HCT116 (cell line): ENCODE measurements at regions not wholly inside any gene's neighbourhood (a gene's known extent, or its start where the extent isn't known, plus 50 kb on each side); places are given as distances from the start of the nearest gene placed in this dataset.

ENCODE experiments used
- EZH2phosphoT487 ChIP-seq: fragments of 200-600 bp; IDR thresholded peaks from 2 replicates; pipeline ENCODE4 v1.6.1; 2018; ENCODE audit warnings: antibody characterized with exemption, borderline replicate concordance
- POLR2A ChIP-seq: IDR thresholded peaks from 2 replicates; pipeline ENCODE4 v1.7.0; 2011; ENCODE audit warnings: borderline replicate concordance; ENCODE audit not compliant: insufficient read depth, insufficient read length; ENCODE audit errors: extremely low read depth
- TF ChIP-seq, protein P1 (sequence below), 3 experiments: fragments of 200-600 bp in 1 of 3; sonication (generic) in 1 of 3; IDR thresholded peaks in 2 of 3; conservative IDR thresholded peaks in 1 of 3; 2 replicates each; pipeline ENCODE4 v1.5.1; 2012 to 2017; ENCODE audit warnings: low read depth in 2 of 3, low read length in 2 of 3, antibody characterized with exemption in 1 of 3, borderline replicate concordance in 1 of 3, control low read depth in 1 of 3, mild to moderate bottlenecking in 1 of 3, mixed read lengths in 1 of 3, mixed run types in 1 of 3, moderate library complexity in 1 of 3; ENCODE audit not compliant: insufficient read depth in 1 of 3

DNA sequence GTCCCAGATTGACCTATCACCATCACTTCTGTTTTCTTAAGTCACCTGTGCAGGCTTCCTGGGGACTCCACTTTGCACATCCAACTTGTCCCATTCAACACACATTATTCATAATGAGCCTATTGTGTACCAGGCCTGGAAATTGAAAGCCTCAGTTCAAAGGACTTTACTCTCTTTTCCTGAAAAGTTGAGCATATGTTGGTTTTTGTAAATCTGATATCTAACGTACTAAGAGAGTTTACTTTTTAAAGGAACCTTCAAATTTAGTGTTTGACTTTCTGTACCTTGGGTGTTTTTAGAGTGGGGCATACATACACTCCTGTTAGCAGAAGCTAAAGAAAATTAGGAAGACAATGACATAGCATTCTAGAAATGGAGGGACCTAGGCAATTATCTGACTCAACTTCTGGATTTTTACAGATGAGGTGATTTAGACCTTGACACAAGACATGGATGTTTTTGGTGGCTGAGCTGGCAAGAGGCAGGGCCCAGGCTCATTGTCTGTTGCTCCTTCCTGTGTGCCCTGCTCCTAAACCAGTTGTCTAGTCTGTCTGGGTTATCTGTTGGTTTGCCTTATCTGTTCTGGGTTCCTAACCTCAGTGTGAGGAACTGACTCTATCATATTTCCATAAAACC is 336.5 kb downstream of the RPS6KC1 start:
- TF ChIP-seq, protein P1, sequence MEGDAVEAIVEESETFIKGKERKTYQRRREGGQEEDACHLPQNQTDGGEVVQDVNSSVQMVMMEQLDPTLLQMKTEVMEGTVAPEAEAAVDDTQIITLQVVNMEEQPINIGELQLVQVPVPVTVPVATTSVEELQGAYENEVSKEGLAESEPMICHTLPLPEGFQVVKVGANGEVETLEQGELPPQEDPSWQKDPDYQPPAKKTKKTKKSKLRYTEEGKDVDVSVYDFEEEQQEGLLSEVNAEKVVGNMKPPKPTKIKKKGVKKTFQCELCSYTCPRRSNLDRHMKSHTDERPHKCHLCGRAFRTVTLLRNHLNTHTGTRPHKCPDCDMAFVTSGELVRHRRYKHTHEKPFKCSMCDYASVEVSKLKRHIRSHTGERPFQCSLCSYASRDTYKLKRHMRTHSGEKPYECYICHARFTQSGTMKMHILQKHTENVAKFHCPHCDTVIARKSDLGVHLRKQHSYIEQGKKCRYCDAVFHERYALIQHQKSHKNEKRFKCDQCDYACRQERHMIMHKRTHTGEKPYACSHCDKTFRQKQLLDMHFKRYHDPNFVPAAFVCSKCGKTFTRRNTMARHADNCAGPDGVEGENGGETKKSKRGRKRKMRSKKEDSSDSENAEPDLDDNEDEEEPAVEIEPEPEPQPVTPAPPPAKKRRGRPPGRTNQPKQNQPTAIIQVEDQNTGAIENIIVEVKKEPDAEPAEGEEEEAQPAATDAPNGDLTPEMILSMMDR (IDR thresholded peaks at IDR 0.05 in 2 of 3, conservative IDR thresholded peaks at IDR 0.05 in 1 of 3; ENCODE audit: borderline replicate concordance in 1 of 3, insufficient read depth in 1 of 3, low read depth in 2 of 3, low read length in 2 of 3), result no peak
- TF ChIP-seq EZH2phosphoT487 (no peak), POLR2A (no peak)
